Astrocyte (in vitro differentiated cells and primary cell): ENCODE measurements at regions not wholly inside any gene's neighbourhood (a gene's known extent, or its start where the extent isn't known, plus 50 kb on each side); places are given as distances from the start of the nearest gene placed in this dataset.

Experiments
- DNase-seq: peaks from one replicate; pipeline ENCODE4 v3.0.0-alpha.2; 2010; ENCODE audit warnings: low read depth
- FAIRE-seq: peaks from 2 replicates; lab custom pipeline; 2011; peaks lifted over from hg19 to GRCh38; lab: Jason Lieb, UNC
- H2AFZ ChIP-seq: 2 replicates; pipeline ENCODE4 v1.6.0; 2012; ENCODE audit warnings: low read depth, low read length, inconsistent platforms
- H3K27ac ChIP-seq: 2 replicates; pipeline ENCODE4 v1.5.1; 2011; ENCODE audit warnings: low read depth, low read length, inconsistent platforms
- H3K27me3 ChIP-seq: 2 replicates; pipeline ENCODE4 v1.6.0; 2011; ENCODE audit warnings: low read length, inconsistent platforms; ENCODE audit not compliant: insufficient read depth
- H3K36me3 ChIP-seq: 2 replicates; pipeline ENCODE4 v1.5.1; 2011; ENCODE audit warnings: low read length, inconsistent platforms; ENCODE audit not compliant: insufficient read depth
- H3K4me1 ChIP-seq: 2 replicates; pipeline ENCODE4 v1.5.1; 2011; ENCODE audit warnings: low read length, inconsistent platforms; ENCODE audit not compliant: insufficient read depth
- H3K4me2 ChIP-seq: 2 replicates; pipeline ENCODE4 v1.6.0; 2012; ENCODE audit warnings: low read length, inconsistent platforms
- H3K4me3 ChIP-seq: 2 replicates; pipeline ENCODE4 v1.5.1; 2011; ENCODE audit warnings: low read depth, mild to moderate bottlenecking, low read length, inconsistent platforms; ENCODE audit not compliant: insufficient read depth
- H3K79me2 ChIP-seq: 2 replicates; pipeline ENCODE4 v1.6.0; 2012; ENCODE audit warnings: mild to moderate bottlenecking, low read length, inconsistent platforms; ENCODE audit not compliant: insufficient read depth
- H3K9ac ChIP-seq: 2 replicates; pipeline ENCODE4 v1.6.0; 2012; ENCODE audit warnings: mild to moderate bottlenecking, low read length, inconsistent platforms
- H3K9me3 ChIP-seq: 2 replicates; pipeline ENCODE4 v1.5.1; 2012; ENCODE audit warnings: low read depth, mild to moderate bottlenecking, low read length, inconsistent platforms; ENCODE audit not compliant: insufficient read depth
- H4K20me1 ChIP-seq: 2 replicates; pipeline ENCODE4 v1.6.0; 2012; ENCODE audit warnings: low read length, inconsistent platforms; ENCODE audit not compliant: insufficient read depth
- H3K27ac Mint-ChIP-seq: one replicate; pipeline ENCODE4 v1.8.0; 2021; ENCODE audit warnings: mild to moderate bottlenecking, mixed read lengths; ENCODE audit not compliant: unreplicated experiment
- H3K27me3 Mint-ChIP-seq: one replicate; pipeline ENCODE4 v1.8.0; 2021; ENCODE audit warnings: low read depth, mixed read lengths; ENCODE audit not compliant: unreplicated experiment
- H3K36me3 Mint-ChIP-seq: one replicate; pipeline ENCODE4 v1.8.0; 2021; ENCODE audit warnings: low read depth, mixed read lengths; ENCODE audit not compliant: unreplicated experiment
- H3K4me1 Mint-ChIP-seq: one replicate; pipeline ENCODE4 v1.8.0; 2021; ENCODE audit warnings: low read depth, mixed read lengths; ENCODE audit not compliant: unreplicated experiment
- H3K4me3 Mint-ChIP-seq: one replicate; pipeline ENCODE4 v1.8.0; 2021; ENCODE audit warnings: mild to moderate bottlenecking, moderate library complexity, mixed read lengths; ENCODE audit not compliant: unreplicated experiment
- H3K9me3 Mint-ChIP-seq: one replicate; pipeline ENCODE4 v1.8.0; 2021; ENCODE audit warnings: mild to moderate bottlenecking, mixed read lengths; ENCODE audit not compliant: unreplicated experiment
- EZH2 ChIP-seq: IDR thresholded peaks from 2 replicates; pipeline ENCODE4 v1.6.1; 2012; ENCODE audit warnings: mild to moderate bottlenecking, low read length, inconsistent platforms; ENCODE audit not compliant: insufficient read depth
- TF ChIP-seq, protein P1 (sequence below): IDR thresholded peaks from 2 replicates; pipeline ENCODE4 v1.5.1; 2011; ENCODE audit warnings: low read depth, mild to moderate bottlenecking, inconsistent platforms, low read length, moderate library complexity; ENCODE audit not compliant: insufficient read depth

GRCh38 chr17:77499699-77500435, 359.1 kb downstream of the SEC14L1 start:
- no peaks in the 10 kb centered on the region for H3K27me3 Mint-ChIP-seq
- H3K36me3 Mint-ChIP-seq: peaks cover 16% of the 10 kb centered on the region
- H3K9me3 ChIP-seq: no peaks in the 10 kb centered on the region
- no peak overlapping the region for H3K4me3 ChIP-seq
- TF ChIP-seq, protein P1, sequence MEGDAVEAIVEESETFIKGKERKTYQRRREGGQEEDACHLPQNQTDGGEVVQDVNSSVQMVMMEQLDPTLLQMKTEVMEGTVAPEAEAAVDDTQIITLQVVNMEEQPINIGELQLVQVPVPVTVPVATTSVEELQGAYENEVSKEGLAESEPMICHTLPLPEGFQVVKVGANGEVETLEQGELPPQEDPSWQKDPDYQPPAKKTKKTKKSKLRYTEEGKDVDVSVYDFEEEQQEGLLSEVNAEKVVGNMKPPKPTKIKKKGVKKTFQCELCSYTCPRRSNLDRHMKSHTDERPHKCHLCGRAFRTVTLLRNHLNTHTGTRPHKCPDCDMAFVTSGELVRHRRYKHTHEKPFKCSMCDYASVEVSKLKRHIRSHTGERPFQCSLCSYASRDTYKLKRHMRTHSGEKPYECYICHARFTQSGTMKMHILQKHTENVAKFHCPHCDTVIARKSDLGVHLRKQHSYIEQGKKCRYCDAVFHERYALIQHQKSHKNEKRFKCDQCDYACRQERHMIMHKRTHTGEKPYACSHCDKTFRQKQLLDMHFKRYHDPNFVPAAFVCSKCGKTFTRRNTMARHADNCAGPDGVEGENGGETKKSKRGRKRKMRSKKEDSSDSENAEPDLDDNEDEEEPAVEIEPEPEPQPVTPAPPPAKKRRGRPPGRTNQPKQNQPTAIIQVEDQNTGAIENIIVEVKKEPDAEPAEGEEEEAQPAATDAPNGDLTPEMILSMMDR: no peak
- TF ChIP-seq EZH2: no peak
- no peak overlapping the region for H3K4me3 Mint-ChIP-seq
- H2AFZ ChIP-seq: no peak overlapping the region
- H3K4me1 Mint-ChIP-seq: peaks cover 1% of the 10 kb centered on the region
- peaks cover 7% of the 10 kb centered on the region for H3K36me3 ChIP-seq
- no peak overlapping the region for H3K4me2 ChIP-seq
- no peak overlapping the region for H3K27ac Mint-ChIP-seq
- no peaks in the 10 kb centered on the region for H3K9me3 Mint-ChIP-seq
- no peaks in the 10 kb centered on the region for H3K27me3 ChIP-seq
- no peak overlapping the region for H3K9ac ChIP-seq
- no peaks in the 10 kb centered on the region for H3K79me2 ChIP-seq
- no peak for DNase-seq
- peaks cover 23% of the 10 kb centered on the region for H4K20me1 ChIP-seq
- H3K4me1 ChIP-seq: no peaks in the 10 kb centered on the region
- H3K27ac ChIP-seq: no peak overlapping the region
- FAIRE-seq: no peak

GRCh38 chr17:77501101-77501566, 360.4 kb downstream of the SEC14L1 start:
- H3K36me3 ChIP-seq: peaks cover 4% of the 10 kb centered on the region
- H3K4me1 Mint-ChIP-seq: no peaks in the 10 kb centered on the region
- H4K20me1 ChIP-seq: peaks cover 16% of the 10 kb centered on the region
- H3K4me3 Mint-ChIP-seq: no peak overlapping the region
- no peaks in the 10 kb centered on the region for H3K27me3 ChIP-seq
- FAIRE-seq (no peak), DNase-seq (no peak)
- no peaks in the 10 kb centered on the region for H3K4me1 ChIP-seq
- H3K27ac ChIP-seq: no peak overlapping the region
- H3K9me3 ChIP-seq: no peaks in the 10 kb centered on the region
- H2AFZ ChIP-seq: no peak overlapping the region
- TF ChIP-seq, protein P1: peak; percentile 54
- TF ChIP-seq EZH2: no peak
- H3K9me3 Mint-ChIP-seq: no peaks in the 10 kb centered on the region
- H3K4me3 ChIP-seq: no peak overlapping the region
- no peak overlapping the region for H3K27ac Mint-ChIP-seq
- no peak overlapping the region for H3K4me2 ChIP-seq
- H3K27me3 Mint-ChIP-seq: no peaks in the 10 kb centered on the region
- H3K9ac ChIP-seq: no peak overlapping the region
- H3K79me2 ChIP-seq: no peaks in the 10 kb centered on the region
- H3K36me3 Mint-ChIP-seq: peaks cover 16% of the 10 kb centered on the region
